ENCODE measurements at regions not wholly inside any gene's neighbourhood (a gene's known extent, or its start where the extent isn't known, plus 50 kb on each side); places are given as distances from the start of the nearest gene placed in this dataset.

DNA sequence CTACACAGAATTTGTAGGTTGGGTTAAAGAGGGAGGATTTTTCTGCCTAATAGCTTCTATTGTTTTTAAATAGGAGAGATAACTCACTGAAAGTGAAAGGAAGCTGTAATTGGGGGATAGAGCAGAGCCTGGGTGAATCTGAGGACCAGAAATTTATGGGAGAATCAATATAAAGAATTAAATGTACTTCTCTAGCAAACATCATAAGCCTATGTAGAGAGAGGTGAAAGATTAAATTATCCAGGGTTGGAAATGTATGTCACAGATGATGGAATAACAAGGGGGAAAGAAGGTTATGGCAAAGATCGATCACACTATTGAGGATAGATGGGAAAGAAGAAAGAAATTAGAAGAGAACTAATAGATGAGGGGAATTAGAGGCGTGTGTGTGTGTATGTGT is 104.4 kb upstream of the DCAF8L1 start:
- TF ChIP-seq, protein P1, sequence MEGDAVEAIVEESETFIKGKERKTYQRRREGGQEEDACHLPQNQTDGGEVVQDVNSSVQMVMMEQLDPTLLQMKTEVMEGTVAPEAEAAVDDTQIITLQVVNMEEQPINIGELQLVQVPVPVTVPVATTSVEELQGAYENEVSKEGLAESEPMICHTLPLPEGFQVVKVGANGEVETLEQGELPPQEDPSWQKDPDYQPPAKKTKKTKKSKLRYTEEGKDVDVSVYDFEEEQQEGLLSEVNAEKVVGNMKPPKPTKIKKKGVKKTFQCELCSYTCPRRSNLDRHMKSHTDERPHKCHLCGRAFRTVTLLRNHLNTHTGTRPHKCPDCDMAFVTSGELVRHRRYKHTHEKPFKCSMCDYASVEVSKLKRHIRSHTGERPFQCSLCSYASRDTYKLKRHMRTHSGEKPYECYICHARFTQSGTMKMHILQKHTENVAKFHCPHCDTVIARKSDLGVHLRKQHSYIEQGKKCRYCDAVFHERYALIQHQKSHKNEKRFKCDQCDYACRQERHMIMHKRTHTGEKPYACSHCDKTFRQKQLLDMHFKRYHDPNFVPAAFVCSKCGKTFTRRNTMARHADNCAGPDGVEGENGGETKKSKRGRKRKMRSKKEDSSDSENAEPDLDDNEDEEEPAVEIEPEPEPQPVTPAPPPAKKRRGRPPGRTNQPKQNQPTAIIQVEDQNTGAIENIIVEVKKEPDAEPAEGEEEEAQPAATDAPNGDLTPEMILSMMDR (IDR thresholded peaks at IDR 0.05; ENCODE audit: low read depth, low read length, missing control alignments) = no peak
- no peak overlapping the region for H3K4me3 ChIP-seq (replicated peaks; ENCODE audit: low read depth, low read length)
- no peak for DNase-seq (ENCODE audit: extremely low read depth, low read depth)

DNA sequence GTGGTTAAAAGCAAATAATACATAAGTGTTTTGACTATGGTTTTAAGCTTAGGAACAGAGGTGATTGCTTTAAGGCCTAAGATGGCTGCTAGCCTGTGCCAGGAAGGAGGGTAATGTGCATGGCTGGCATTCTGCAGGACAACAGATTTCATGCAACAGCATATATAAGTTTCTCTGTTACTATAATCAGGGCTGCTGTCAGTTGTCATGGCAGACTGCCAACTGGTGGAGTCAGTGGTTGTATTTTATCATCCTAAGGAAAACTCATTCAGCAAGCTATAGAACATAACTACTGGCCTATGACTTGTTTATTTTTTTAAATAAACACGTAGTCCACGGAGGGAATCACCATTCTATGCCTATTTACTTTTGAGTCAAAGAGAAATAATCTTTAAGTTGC is 77.7 kb upstream of the DCAF8L1 start:
- no peak overlapping the region for H3K4me3 ChIP-seq (replicated peaks; ENCODE audit: low read depth, low read length)
- DNase-seq (ENCODE audit: extremely low read depth, low read depth) = no peak
- TF ChIP-seq, protein P1 (IDR thresholded peaks at IDR 0.05; ENCODE audit: low read depth, low read length, missing control alignments) = no peak

DNA sequence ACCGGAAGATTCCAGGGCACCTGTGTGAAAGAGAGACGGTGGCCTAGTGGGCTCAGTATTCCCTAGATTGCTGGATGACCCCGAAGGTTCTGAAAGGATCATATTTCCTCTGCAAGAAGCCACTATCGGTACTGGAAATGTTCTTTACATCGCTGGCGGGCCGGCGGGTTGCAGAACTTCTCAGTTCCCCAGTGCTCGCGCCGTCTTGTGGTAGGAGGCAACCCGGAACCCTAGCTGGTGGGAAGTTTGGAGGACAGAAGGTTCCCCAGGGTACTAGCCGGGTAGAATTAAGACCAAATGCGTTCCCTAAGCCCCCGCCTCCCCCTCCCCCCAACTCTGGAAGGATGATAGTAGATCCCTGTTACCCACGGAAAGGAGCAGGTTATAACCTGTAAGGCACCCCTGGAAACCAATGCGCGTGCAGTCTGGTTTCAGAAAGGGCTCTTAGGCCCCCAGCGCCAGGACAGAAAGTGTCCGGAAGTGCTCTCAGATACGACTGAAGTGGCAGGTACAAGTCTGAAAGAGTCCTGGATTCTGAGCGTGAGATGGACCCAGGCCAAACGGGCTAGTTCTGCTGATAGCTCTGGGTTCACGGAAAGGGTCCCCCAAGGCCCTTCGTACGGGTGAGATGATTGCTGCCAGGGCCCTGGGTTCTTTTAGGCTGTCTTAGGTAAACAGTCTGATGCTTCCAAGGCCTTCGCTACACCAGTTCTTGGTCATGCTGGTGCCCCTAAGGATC is 61.7 kb upstream of the DCAF8L1 start:
- H3K4me3 ChIP-seq (replicated peaks; ENCODE audit: low read depth, low read length) = no peak overlapping the region
- no peak for DNase-seq (ENCODE audit: extremely low read depth, low read depth)
- TF ChIP-seq, protein P1 (IDR thresholded peaks at IDR 0.05; ENCODE audit: low read depth, low read length, missing control alignments) = no peak

DNA sequence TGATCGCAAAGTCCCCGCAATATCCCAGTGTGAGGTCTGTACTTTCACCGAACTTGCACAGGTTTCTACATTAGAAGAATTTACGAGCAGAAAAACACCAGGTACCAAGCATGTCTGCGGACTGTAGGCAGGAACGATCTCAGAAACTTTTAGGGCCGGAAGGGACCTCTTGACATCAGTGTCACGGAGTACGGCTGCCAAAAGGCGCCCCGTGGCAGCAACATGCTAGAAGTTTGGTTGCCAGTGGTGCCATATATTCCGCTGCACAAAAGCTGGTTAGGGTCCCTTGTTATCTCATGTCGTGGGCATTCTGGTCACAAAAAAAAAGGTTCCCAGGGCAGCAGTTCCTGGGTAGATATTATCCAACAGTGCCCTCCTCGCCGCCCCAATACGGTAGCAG is 61.0 kb upstream of the DCAF8L1 start:
- no peak for DNase-seq (ENCODE audit: extremely low read depth, low read depth)
- TF ChIP-seq, protein P1 (IDR thresholded peaks at IDR 0.05; ENCODE audit: low read depth, low read length, missing control alignments) = no peak
- H3K4me3 ChIP-seq (replicated peaks; ENCODE audit: low read depth, low read length) = no peak overlapping the region

DNA sequence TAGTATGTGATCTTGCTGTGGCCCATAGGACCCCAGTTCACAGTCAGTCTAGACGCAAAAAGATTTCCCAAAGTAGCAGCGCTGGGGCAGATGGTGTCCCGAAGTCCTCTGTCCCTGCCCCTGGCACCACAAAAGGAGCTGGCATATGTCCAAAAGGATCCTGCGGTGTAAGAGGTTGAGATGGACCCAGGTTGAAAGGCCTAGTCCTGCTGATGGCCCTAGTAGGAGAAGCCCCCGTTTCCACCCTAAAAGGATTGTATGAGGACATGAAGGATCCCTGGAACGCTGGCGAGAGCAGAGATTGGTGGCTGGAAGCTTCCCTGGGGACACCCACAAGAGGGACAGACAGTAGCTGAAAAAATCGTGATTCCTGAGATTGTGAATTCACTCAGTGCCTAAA is 58.0 kb upstream of the DCAF8L1 start:
- no peak for DNase-seq (ENCODE audit: extremely low read depth, low read depth)
- TF ChIP-seq, protein P1 (IDR thresholded peaks at IDR 0.05; ENCODE audit: low read depth, low read length, missing control alignments) = no peak
- no peak overlapping the region for H3K4me3 ChIP-seq (replicated peaks; ENCODE audit: low read depth, low read length)
